ENCODE measurements at regions not wholly inside any gene's neighbourhood (a gene's known extent, or its start where the extent isn't known, plus 50 kb on each side); places are given as distances from the start of the nearest gene placed in this dataset.

DNA sequence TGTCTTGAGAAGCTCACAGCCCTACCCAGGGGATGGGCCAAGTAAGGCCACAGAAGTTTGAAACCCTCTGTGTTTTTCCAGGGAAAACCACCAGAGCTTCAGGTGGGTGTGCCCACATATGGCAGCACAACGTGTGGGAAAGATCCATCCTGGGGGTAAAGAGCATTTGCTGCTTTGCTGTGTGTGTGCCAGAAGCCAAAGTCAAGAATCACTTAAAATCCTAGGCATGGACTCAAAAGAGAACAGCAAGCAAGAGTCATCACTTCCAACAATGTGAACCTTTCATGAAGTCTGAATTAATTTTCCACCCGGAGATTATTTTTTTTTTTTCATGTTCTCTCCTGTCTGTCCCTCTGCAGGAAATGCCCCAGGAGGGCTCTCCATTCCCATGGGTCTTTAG lies 308.2 kb upstream of the SGK1 start:
- TF ChIP-seq, protein P1, sequence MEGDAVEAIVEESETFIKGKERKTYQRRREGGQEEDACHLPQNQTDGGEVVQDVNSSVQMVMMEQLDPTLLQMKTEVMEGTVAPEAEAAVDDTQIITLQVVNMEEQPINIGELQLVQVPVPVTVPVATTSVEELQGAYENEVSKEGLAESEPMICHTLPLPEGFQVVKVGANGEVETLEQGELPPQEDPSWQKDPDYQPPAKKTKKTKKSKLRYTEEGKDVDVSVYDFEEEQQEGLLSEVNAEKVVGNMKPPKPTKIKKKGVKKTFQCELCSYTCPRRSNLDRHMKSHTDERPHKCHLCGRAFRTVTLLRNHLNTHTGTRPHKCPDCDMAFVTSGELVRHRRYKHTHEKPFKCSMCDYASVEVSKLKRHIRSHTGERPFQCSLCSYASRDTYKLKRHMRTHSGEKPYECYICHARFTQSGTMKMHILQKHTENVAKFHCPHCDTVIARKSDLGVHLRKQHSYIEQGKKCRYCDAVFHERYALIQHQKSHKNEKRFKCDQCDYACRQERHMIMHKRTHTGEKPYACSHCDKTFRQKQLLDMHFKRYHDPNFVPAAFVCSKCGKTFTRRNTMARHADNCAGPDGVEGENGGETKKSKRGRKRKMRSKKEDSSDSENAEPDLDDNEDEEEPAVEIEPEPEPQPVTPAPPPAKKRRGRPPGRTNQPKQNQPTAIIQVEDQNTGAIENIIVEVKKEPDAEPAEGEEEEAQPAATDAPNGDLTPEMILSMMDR (IDR thresholded peaks at IDR 0.05; ENCODE audit: extremely low read depth in 1 of 2, insufficient read depth in 1 of 2, low read depth in 1 of 2, low read length in 2 of 2) = no peak
- no peak for TF ChIP-seq EZH2 (IDR thresholded peaks at IDR 0.05; ENCODE audit: borderline replicate concordance, low read depth, low read length, severe bottlenecking)
- no peak for TF ChIP-seq POLR2A (IDR thresholded peaks at IDR 0.05; ENCODE audit: low read depth, low read length)

Measured in endothelial cell of umbilical vein (primary cell).